LNCaP clone FGC (cell line): ENCODE measurements at regions not wholly inside any gene's neighbourhood (a gene's known extent, or its start where the extent isn't known, plus 50 kb on each side); places are given as distances from the start of the nearest gene placed in this dataset.

ENCODE experiments used
- DNase-seq: peaks from one replicate; pipeline ENCODE4 v3.0.0-alpha.2; 2011; ENCODE audit warnings: low read depth
- H3K4me3 ChIP-seq: 2 replicates; pipeline ENCODE4 v1.5.1; 2011; ENCODE audit warnings: mild to moderate bottlenecking, low read depth, low read length, control low read depth
- CTCF ChIP-seq: IDR thresholded peaks from 2 replicates; pipeline ENCODE4 v1.5.1; 2012; ENCODE audit warnings: mild to moderate bottlenecking; ENCODE audit not compliant: control insufficient read depth, insufficient read depth; ENCODE audit errors: extremely low read depth

GRCh38 chr10:31697271-31698180 is 231.1 kb downstream of the ARHGAP12 start:
- no peak for DNase-seq
- H3K4me3 ChIP-seq, result no peak overlapping the region

DNA sequence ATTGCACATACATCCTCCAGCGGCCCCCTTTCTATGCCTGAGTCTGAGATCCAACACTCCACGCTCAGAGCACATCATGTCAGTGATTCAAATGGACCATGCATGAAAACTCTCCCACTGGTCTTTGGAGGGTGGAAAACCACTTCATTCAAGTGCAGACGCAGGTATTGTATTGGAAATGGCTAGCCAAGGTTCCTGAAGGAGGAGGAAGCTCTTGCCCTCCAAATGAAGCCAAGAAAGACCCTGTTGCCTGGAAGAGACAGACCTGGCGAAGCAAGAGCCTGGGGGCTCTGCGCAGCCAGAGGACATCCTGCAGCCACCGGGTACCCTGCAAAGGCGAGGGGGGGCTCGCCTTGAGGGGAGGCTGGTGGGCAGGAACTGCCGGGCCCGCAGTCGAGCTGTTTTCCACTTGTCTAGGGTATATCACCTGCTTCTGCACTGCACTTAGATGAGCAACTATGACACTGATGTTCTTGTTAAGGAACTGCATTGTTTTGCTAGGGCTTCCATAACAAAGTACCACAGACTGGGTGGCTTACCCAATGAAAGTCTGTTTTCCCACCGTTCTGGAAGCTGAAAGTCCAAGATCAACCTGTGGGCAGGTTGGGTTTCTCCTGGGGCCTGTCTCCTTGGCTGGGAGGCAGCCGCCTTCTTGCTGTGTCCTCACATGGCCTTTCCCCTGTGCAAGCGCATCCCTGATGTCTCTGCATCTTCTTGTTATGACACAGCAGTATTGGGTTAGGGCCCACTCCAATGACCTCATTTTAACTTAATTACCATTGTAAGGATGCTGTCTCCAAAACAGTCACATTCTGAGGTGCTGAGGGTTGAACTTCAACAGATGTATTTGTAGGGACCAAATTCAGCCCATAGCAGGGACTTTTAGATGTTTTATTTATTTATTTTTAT is 233.4 kb downstream of the ARHGAP12 start:
- TF ChIP-seq CTCF, result no peak
- no peak overlapping the region for H3K4me3 ChIP-seq
- DNase-seq, result no peak

More at GRCh38 chr10:31697271-31698180, 231.1 kb downstream of the ARHGAP12 start:
- TF ChIP-seq CTCF, result no peak

DNA sequence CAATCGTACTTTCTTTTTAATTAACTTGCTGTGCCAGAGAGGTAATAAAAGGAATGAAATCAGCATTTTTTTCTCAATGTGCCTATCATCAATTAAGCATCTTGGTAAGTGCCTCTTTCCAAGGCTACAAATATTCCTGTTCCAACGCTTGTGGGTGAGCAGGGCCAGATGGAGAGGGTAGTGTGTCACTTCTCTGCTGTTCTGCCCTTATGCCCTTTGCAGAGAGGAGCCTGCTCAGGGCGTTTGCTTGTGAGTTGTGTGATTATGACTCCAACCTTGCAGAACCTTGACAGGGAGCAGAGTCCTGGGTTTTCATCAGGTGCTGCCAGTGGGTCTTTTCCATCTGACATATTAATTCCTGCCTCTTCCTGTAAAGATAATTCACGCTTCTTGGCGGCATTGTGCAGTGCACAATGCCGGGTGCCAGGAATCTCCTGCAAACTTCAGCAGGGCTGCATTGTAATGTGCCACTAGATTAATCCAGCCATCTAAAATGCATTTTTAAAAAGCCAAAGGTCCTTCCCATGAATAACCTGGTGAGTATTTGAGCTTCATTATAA is 234.4 kb downstream of the ARHGAP12 start:
- TF ChIP-seq CTCF, result no peak
- no peak for DNase-seq
- no peak overlapping the region for H3K4me3 ChIP-seq

DNA sequence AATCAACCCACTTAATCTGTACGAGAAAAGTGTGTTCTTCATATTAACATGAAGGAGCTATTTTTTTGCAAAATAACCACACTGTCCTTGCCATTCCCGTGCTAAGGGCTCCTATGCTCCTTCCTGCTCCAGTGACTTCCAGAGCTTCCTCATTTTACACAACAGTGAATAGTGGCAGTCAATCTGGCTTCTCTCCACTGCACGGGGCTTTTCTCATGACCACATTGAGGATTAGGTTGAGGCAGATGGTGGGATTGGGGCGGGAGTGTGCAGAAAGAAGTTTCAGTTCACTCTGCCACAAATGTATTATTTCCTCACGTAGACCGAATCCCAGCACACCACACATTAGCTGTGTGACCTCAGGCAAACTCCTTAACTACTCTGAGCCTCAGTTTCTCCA is 235.1 kb downstream of the ARHGAP12 start:
- no peak for DNase-seq
- TF ChIP-seq CTCF, result no peak
- no peak overlapping the region for H3K4me3 ChIP-seq

GRCh38 chr10:31689233-31689632 is 239.4 kb downstream of the ARHGAP12 start:
- DNase-seq, result no peak
- no peak overlapping the region for H3K4me3 ChIP-seq
- TF ChIP-seq CTCF, result no peak

GRCh38 chr10:31687663-31688482 is 240.8 kb downstream of the ARHGAP12 start:
- TF ChIP-seq CTCF, result no peak
- H3K4me3 ChIP-seq, result no peak overlapping the region
- no peak for DNase-seq
